H7 (cell line): ENCODE measurements at regions not wholly inside any gene's neighbourhood (a gene's known extent, or its start where the extent isn't known, plus 50 kb on each side); places are given as distances from the start of the nearest gene placed in this dataset.

Source experiments
- DNase-seq: peaks from one replicate; pipeline ENCODE4 v3.0.0; 2012
- H3K27me3 ChIP-seq: 2 replicates; pipeline ENCODE4 v1.6.0; 2011; ENCODE audit warnings: mild to moderate bottlenecking, low read length; ENCODE audit not compliant: control insufficient read depth, insufficient read depth
- H3K36me3 ChIP-seq: replicated peaks from 2 replicates; pipeline ENCODE4 v1.5.1; 2011; ENCODE audit warnings: low read length; ENCODE audit not compliant: control insufficient read depth, insufficient read depth
- H3K4me3 ChIP-seq: 2 replicates; pipeline ENCODE4 v1.5.1; 2011; ENCODE audit warnings: low read depth, mild to moderate bottlenecking, control low read depth, low read length, moderate library complexity; ENCODE audit not compliant: insufficient read depth

DNA sequence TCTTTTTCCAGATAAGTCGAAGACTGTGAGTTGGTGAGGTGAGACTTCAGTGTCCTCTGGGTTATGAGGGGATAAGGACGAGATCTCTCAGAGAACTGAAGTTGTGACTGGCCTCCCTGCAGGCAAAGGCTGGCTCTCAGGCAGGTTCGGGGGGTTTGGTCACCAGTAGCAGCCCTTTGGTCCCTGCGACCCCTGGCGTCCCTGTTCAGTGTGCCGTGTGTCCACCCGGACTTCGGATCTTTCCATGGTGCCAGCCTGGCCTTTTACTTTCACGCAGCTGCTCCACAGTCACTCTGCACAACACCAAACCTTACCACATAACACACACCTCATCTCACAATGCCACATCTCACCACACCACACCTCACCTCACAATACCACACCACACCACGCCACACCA, 131.9 kb downstream of the ERMARD start:
- Histone ChIP-seq H3K27me3 (no peaks in the 10 kb centered on the region), H3K36me3 (no peaks in the 10 kb centered on the region), H3K4me3 (no peak overlapping the region)
- DNase-seq = no peak

DNA sequence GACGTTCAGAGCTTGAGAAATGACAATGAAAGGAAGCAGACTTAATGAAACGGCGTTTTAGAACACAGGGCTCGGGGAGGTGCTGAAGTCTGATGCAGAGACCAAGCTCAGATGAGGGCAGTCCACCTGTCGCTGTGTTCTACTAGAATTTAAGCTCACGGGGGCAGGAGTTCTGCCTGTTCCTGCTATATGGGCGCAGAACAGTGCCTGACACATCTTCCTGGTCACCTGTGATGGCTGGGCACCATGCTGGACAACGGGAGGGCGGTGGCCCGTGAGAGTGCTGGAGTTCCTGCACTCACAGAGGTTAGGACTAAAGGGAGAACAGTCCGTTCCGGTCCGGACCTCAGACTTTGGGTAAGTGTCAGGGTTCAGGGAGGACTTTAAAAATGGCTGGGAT, 130.6 kb downstream of the ERMARD start:
- no peak overlapping the region for H3K4me3 ChIP-seq
- H3K36me3 ChIP-seq = no peaks in the 10 kb centered on the region
- no peaks in the 10 kb centered on the region for H3K27me3 ChIP-seq
- DNase-seq = no peak

DNA sequence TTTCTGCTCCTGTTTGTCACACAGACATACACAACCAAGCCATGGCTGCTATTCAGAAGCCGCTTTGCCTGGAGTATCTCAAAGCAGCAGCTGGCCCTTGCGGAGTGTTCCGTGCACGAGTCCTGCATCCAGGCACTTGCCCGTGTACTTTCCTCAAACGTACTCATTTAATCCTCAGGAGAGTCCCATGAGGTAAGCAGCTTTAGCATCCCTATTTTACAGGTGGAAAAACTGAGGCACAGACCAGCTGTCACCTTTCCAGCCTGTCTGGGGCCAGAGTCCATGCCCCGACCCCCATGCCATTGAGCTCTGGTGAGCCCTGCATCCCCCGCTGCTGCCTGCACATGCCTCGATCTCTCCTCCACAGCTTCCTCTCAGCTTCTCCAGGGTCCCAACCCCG, 130.0 kb downstream of the ERMARD start:
- Histone ChIP-seq H3K4me3 (no peak overlapping the region), H3K36me3 (no peaks in the 10 kb centered on the region), H3K27me3 (no peaks in the 10 kb centered on the region)
- no peak for DNase-seq

DNA sequence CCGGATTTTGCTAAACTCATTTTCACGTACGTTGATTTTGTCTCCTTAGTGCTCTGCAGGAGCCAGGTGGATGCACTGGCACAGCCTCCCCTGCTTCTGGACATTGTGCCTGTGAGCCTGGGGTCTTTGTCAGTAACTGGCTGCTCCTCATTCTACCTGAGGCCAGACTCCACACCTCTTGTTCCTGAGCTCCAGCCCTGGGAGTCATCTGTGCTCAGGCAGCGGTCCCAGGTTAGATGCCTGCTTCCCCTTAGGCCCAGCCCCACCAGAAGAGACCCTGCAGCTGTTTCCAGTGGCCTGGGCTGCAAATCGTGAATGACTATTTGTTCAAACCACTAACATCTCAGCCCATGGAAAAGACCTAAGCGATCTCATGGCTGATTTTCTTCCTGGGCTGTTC, 129.1 kb downstream of the ERMARD start:
- no peaks in the 10 kb centered on the region for H3K36me3 ChIP-seq
- H3K27me3 ChIP-seq = no peaks in the 10 kb centered on the region
- no peak overlapping the region for H3K4me3 ChIP-seq
- no peak for DNase-seq

DNA sequence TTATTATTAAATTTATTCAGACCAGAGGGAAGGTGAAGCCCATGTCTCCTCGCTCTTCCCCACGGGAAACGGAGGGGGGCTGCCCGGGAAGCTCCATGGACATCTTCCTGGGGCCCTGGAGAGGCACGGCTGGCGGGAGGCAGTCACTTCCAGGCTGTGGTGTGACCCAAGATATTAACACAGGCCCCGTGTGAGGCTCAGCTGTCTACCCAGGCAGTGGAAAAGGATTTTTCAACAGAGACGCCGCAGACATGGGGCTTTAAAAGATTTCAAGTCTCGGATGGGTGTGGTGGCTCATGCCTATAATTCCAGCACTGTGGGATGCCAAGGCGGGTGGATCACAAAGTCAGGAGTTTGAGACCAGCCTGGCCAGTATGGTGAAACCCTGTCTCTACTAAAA, 117.9 kb downstream of the ERMARD start:
- Histone ChIP-seq H3K27me3 (no peaks in the 10 kb centered on the region), H3K4me3 (no peak overlapping the region), H3K36me3 (no peaks in the 10 kb centered on the region)
- DNase-seq = peak; percentile 13

DNA sequence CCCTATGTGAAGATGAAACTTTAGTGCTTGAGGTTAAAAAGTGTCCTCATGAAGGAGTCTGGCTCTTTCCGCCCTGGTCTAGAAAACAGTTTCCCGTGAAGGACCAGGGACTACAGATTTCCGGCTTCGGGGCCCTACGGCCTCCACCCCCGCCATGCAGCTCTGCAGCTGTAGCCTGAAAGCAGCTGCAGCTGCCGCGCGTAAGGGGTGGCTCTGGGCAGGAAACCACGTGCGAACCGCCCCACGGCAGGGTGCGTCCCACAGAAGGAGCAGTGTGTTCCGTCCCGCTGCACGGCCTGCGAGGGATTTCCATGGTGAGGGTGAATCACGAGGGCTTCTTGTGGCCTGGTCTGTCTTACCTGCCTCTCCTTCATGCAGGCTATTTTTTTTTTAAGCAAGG, 117.0 kb downstream of the ERMARD start:
- H3K27me3 ChIP-seq = no peaks in the 10 kb centered on the region
- no peak overlapping the region for H3K4me3 ChIP-seq
- no peaks in the 10 kb centered on the region for H3K36me3 ChIP-seq
- peak; percentile 66 for DNase-seq

DNA sequence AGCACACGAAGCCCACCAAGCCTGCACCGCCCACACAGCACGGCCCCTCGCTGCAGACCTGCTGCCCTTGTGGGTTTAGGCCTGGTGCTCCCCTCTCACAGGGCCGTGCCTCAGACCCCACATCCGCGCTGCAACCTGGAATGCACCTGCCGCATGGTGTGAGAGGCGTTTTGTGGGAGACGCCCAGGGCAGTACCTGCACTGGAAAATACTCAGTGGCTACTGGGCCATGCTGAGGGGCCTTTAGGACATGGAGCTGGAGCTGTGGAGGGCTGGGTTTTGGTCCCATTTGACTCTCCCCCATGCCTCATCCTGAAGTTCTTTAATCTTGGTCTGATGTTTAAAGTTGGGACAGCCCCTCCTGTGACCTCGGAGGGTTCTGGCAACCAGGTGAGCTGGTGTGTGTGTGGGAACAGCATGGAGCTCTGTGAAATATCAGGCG, 116.3 kb downstream of the ERMARD start:
- DNase-seq = peak; percentile 44
- no peaks in the 10 kb centered on the region for H3K36me3 ChIP-seq
- H3K27me3 ChIP-seq = no peaks in the 10 kb centered on the region
- no peak overlapping the region for H3K4me3 ChIP-seq

DNA sequence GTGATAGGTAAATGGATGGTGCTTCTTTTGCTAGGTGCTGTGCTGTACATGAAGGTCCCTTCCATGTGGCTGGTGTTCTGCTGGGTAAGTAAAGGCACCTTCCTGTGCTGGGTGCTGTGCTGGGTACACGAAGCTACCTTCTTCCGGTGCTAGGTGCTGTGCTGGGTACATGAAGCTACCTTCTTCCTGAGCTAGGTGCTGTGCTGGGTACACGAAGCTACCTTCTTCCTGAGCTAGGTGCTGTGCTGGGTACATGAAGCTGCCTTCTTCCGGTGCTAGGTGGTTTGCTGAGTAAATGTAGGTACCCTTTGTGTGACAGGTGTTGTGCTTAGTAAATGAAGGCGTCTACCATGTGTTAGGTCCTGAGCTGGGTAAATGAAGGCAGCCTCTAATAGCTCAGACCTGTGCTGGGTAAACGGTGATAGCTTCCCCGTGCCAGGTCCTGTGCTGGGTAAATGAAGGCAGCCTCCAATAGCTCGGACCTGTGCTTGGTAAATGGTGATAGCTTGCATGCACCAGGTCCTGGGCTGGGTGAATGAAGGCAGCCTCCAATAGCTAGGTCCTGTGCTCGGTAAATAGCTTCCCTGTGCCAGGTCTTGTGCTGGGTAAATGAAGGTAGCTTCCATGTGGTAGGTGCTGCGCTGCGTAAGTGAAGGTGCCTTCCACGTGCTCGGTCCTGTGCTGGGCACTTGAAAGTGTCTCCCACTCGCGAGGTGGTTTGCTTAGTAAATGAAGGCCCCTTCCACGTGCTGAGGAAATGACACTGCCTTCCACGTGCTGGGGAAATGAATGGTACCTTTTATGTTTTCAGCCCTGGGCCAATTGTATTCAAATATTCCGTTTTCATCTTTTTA, 115.5 kb downstream of the ERMARD start:
- peak; percentile 28 for DNase-seq
- no peaks in the 10 kb centered on the region for H3K36me3 ChIP-seq
- H3K27me3 ChIP-seq = no peaks in the 10 kb centered on the region
- no peak overlapping the region for H3K4me3 ChIP-seq

DNA sequence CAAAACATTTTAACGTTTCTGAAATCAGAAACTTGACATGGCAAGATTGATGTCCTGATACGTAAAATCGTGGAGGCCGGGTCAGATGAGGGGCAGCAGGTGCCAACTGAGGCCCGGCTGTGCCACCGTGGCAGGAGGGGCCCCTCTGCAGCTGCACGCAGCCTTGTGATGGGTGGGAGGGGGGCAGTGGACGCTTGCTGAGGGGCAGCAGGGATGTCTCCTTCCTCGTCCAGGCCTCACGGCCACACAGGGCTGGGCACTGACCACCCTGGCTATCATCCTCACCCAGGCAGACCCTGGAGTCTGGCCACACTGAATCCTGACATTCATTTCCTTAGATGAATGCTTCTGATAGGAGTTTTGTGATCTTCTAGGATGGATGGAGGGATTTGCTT, 114.7 kb downstream of the ERMARD start:
- peak; percentile 52 for DNase-seq
- no peak overlapping the region for H3K4me3 ChIP-seq
- no peaks in the 10 kb centered on the region for H3K27me3 ChIP-seq
- H3K36me3 ChIP-seq = no peaks in the 10 kb centered on the region

DNA sequence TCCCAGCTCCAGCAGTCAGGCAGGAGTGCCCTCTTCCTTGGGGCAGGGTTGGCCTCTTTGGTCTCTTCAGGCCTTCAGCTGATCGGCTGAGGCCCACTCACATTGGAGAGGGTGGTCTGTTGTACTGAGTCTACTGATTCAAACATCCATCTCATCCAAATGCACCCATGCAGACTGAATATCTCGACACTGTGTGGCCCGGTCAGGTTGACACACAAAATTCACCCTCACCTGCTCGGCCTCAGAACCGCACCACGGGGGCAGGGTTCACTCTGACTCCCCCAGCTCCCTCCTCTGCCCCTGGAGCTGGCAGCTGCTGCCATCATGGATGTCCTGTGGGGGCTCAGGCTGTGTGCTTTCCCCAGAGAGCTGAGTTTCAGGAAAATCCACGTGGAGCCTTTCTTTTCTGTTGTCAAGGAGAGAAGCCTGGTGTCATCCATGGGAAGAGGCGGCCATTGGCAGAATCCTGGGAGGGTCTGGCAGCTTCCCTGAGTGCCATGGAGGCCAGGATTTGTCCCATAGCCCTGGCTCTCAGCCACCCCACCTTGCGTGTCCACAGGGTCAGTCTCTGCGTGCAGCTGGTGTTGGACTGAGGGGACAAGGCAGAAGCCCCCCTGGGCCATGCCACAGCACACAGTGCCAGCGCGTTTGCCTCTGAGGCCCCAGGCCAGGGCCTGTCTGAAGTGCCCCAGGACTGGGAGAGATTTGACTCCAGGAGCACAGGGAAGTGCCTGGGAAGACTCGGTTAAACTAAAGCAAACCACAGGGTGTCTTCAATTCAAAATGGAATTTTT, 114.1 kb downstream of the ERMARD start:
- no peak overlapping the region for H3K4me3 ChIP-seq
- no peaks in the 10 kb centered on the region for H3K36me3 ChIP-seq
- no peaks in the 10 kb centered on the region for H3K27me3 ChIP-seq
- DNase-seq = no peak

DNA sequence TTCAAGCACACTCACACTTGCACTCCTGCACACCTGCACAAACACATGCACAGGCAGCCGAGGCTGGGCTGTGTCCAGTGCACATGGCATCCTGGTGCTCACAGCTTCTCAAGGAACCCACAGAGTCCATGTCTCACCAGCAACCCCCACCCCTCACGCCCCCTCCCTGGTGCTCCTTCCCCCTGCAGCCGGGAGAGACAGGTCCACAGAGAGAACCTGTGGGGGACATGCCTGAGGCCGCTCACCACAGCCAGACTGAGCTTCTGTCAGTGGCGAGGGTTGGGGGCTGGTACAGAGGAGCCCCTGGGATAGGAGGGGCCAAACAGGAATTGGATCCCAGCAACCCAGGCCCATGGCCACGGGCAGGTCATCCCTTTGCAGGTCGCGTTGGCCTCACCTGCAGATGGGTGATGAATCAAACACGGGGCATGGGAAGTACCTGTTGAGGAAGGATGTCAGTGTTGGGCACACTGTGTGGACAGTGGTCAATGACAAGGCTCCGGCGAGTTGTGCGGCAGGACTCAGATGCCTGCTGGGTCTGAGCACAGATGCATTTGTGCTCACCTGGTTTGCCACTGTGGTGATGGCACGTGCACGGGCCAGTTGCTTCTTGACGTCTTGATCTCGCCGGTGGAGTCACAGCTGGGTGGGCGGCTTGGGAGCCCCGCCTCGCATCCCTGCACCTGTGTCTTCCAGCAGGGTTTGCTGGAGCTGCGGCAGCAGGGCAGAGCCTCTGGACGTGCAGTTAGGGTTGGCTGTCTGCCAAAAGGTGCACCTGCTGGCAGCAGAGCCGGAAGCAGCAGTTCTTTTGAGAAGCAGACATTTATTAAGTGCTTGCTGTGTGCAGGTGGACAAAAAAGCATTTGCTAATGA, 113.0 kb downstream of the ERMARD start:
- no peak for DNase-seq

DNA sequence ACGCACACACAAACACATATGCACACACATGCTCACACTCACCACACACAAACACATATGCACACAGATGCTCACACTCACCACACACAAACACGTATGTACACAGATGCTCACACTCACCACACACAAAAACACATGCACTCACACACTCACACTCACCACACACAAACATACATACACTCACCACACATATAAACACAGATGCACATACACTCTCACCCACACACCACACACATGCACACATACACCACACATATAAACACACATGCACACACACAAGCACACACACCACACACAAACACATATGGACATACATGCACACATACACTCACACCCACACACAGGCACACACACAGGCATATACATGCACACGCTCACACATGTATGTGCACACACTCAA, 112.3 kb downstream of the ERMARD start:
- no peak for DNase-seq
- Histone ChIP-seq H3K36me3 (no peaks in the 10 kb centered on the region), H3K4me3 (no peak overlapping the region), H3K27me3 (no peaks in the 10 kb centered on the region)

More for the DNA sequence above, 113.0 kb downstream of the ERMARD start:
- Histone ChIP-seq H3K36me3 (no peaks in the 10 kb centered on the region), H3K27me3 (no peaks in the 10 kb centered on the region), H3K4me3 (no peak overlapping the region)

DNA sequence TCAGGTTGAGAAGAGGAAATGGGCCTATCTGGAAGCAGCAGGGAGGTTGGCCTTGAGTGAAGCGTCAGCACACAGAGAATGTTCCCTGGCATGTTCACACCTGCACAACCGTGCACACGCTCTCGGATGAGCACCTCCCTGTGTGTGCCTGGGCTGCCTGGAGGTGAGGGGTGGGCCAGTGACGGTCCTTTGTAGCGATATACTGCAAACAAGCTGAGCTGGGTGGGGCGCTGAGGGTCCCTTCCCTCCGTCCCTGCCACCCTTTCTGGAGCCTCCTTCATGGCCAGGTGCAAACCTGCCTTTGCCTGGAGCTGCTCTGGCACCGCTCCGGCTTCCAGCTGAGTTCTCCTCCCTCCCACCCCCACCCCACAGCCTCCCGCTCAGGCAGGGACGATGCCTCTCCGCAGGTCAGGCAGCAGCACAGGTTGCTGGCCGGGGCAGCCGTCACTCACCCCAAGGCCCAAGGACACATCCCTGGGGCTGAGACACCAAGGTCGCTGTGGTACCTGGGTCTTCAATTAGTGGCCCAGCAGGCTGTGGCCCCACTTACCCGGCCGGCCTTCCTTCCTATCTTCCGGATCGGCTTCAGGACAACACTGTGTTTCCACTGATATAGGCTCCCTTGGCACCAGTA, 111.6 kb downstream of the ERMARD start:
- H3K27me3 ChIP-seq = no peaks in the 10 kb centered on the region
- H3K4me3 ChIP-seq = no peak overlapping the region
- peak; percentile 64 for DNase-seq
- H3K36me3 ChIP-seq = no peaks in the 10 kb centered on the region
